ENCODE measurements at regions not wholly inside any gene's neighbourhood (a gene's known extent, or its start where the extent isn't known, plus 50 kb on each side); places are given as distances from the start of the nearest gene placed in this dataset.
"Not testable (repeated sequence)": the region's sequence is repeated elsewhere in the genome, so short reads cannot be mapped to it uniquely, and the experiment has no call there.

DNA sequence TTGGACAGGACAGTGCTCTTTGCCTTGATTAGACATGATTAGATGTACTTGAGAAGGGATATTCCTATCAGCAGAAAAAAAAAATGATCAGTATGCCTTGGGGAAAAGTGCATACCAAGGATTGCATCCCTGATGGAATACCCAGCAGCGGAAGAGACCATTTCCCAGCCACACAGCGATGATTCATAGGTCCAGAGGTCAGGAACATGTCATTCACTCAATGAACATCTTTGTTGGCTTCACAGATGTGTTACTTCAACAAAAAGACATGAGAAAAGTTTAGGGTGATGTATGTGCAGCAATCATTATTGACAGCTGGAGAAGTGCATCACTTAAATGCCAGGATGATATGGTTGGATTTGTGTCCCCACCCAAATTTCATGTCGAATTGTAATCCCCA, 293.5 kb downstream of the ZNF674 start:
- intact Hi-C loops (cut with DNase I): no loop called here
- ATAC-seq (no peak), DNase-seq (ENCODE audit: low spot score) (no peak)

DNA sequence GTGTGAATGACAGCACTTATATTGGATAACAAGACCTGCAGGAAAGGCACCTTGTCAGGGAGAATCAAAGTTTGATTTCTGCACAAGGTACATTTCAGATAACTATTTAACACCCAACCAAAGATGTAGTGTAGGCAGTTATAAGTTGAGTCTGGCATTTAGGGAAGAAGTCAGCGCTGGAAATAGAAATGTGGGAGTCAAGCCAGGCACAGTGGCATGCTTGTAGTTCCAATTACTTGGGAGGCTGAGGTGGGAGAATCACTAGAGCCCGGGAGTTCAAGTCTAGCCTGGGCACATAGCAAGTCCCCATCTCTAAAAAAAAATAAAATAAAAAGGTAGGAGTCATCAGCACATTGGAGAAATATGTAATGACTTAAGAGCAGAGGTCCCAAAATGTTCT, 295.1 kb downstream of the ZNF674 start:
- intact Hi-C loops (cut with DNase I): no loop called here
- ATAC-seq: no peak
- DNase-seq (ENCODE audit: low spot score): no peak

DNA sequence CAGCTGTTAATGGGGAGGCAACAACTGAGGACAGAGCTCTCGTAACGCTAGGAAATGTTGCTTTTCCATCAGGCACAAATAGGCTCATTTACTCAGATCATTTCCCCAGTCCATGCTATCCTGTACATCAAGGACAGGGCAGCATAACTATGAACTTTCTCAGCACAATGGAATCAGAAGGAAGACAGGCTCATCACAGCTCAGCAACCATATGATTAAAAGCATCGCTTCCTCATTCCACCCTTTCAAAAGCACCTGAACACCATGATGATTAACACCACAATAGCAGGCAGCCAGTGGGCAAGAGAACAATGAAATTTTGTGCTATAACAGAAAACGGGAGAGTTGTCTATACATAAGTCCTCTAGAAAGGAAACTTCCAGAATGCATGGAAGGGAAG, 297.8 kb downstream of the ZNF674 start:
- intact Hi-C loops (cut with DNase I): no loop called here
- DNase-seq (ENCODE audit: low spot score) (no peak), ATAC-seq (no peak)

DNA sequence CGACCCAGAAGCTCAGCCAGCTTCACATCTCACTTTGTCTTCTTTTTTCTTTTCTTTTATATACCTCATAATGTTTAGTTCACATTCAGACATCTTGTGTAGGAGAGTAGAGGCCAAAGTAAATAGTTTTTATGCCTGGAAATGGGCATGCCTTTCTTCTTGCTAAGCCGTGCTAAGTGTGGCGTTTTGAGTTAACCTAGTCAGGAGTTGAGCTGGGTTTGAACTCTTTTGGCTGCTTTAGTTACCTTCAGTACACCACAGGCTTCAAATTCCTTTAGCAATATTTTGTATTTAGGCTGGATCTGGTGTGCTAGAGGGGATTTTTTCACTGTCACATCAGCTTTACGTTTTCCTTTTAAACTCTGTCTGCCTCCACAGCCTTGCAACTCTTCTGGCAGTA, 300.8 kb downstream of the ZNF674 start:
- DNase-seq (ENCODE audit: low spot score) (no peak), ATAC-seq (no peak)
- intact Hi-C loops (cut with DNase I): no loop called here

DNA sequence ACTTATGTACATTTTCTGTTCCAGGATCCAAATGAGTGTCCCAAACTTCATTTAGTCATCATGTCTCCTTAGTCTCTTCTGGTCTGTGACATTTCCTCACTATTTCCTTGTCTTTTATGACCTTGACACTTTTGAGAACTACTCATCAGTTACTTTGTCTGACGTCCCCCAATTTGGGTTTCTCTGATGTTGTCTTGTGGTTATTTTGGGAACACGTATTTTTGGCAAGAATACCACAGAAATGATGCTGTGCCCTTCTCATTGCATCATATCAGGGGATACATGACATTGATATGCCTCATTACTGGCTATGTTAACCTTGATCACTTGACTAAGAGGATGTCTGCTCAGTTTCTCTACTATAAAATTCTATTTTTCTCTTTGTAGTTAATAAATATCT, 308.8 kb downstream of the ZNF674 start:
- ATAC-seq (no peak), DNase-seq (ENCODE audit: low spot score) (no peak)
- intact Hi-C loops (cut with DNase I): no loop called here

DNA sequence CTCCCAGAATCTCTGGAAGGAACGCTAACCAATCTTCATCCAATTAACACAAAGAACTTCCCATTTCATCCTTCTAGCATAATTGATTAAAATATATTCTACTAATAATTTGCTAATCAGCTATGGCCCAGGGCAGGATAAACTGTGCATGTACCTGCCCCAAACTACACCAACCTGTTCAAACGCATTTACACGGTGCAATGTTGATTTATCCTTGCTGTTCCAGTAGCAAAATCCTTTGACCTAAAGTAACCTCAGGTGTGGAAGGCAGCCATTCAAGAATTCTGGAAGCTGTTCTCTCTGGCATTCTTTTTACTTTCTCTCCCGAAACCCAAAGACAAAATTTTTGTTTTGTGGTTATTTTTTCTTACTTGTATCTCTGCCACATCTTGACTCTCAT, 309.4 kb downstream of the ZNF674 start:
- no peak for ATAC-seq
- intact Hi-C loops (cut with DNase I): no loop called here
- DNase-seq (ENCODE audit: low spot score): no peak

DNA sequence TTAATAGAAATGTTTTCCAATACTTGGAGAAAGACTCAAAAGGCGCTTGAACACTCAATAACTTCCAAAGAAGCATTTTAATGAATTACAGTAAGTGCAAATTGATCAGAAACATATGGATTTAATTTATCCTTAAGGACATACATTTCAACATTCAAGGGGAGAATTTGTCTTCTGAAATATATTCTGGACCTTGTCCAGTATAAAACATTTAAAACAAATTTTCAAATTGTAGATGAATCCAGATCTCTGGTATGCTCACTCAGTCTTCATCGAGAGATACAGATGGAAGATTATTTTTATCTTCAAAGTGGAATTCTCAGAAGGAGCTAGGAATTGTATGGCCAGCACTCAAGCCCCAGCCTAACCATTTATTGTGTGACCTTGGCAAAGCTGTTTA, 310.4 kb downstream of the ZNF674 start:
- ATAC-seq: no peak
- intact Hi-C loops (cut with DNase I): no loop called here
- no peak for DNase-seq (ENCODE audit: low spot score)

DNA sequence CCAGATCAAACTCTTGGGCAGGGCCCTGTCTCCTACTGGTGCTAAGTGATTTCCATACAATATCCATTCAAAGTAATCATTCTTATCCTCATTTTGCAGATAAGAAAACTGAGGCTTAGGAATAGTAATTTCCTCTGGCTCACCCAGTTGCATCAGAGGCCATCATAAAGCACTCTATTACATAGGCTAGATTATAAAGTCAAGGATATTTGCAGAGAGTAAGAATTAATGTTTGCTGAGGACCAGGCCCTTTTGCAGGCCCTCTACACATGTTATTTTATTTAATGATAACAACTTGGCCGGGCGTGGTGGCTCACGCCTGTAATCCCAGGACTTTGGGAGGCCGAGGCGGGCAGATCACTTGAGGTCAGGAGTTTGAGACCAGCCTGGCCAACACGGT, 316.8 kb downstream of the ZNF674 start:
- intact Hi-C loops (cut with DNase I): no loop called here
- no peak for DNase-seq (ENCODE audit: low spot score)
- no peak for ATAC-seq

DNA sequence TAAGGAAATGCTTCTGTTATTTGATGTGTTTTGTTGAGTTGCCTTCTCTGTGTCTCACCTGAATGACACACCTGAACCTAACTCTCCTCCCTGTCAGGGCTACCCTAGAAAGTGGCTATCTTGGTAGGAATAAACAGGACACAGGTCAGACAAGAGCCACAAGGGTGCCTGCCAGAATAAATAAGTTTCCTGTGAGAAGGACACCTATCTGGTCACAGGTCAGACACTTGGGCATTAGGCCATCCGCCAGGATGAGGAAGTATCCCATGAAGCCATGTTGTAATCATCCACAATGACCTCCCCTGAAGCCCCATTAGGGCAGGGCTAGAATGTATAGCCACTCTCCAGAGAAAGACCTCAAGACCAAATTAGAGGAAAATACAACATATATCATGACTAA, 318.8 kb downstream of the ZNF674 start:
- intact Hi-C loops (cut with DNase I): no loop called here
- ATAC-seq: no peak
- DNase-seq (ENCODE audit: low spot score): no peak

DNA sequence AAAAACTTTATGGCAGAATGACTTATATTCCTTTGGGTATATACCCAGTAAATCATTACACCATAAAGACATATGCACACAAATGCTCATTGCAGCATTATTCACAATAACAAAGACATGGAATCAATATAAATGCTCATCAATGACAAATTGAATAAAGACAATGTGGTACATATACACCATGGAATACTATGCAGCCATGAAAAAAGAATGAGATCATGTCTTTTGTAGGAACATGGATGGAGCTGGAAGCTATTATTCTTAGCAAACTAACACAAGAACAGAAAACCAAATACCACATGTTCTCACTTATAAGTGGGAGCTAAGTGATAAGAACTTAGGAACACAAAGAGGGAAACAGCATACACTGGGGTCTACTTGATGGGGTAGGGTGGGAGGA, 321.7 kb downstream of the ZNF674 start:
- intact Hi-C loops (cut with DNase I); ATAC-seq; DNase-seq (ENCODE audit: low spot score): not testable (repeated sequence)

DNA sequence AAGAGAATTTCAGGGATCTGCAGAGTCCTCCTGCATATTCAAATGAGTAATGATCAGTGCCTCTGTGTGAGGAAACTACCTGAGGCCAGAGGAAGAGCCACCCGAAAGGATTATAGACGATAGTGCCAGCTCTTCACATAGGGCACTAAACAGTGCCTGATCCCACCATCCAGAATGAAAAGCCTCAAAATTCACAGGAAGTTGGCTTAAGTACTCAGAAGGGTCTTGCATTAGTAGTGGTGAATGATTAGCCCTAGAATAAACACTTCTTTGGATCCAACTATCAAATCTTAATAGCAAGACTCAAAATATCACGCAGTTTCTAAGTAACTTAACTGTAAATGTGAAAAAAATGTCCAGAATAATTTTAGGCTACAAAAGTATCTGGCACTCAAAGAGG, 324.4 kb downstream of the ZNF674 start:
- ATAC-seq (no peak), DNase-seq (ENCODE audit: low spot score) (no peak)
- intact Hi-C loops (cut with DNase I): no loop called here

DNA sequence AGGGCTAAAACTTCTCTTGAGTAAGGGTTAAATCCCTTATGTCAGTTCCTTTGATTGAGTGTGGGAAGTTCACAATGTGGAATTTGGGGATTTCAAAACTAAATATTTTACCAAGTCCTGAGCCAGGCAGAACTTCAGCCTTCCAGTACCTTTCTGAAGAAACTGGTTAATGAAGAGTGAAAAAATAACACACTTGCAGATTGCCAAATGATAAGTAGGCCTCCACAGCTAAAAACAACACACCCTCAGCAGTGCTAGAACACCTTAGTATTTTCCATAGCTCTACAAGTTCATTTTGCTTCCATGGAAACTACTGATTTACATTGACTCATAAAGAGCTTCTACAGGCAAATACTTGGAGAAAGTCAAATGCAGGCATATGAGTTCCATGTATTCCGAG, 326.8 kb downstream of the ZNF674 start:
- no peak for ATAC-seq
- DNase-seq (ENCODE audit: low spot score): no peak
- intact Hi-C loops (cut with DNase I): no loop called here

DNA sequence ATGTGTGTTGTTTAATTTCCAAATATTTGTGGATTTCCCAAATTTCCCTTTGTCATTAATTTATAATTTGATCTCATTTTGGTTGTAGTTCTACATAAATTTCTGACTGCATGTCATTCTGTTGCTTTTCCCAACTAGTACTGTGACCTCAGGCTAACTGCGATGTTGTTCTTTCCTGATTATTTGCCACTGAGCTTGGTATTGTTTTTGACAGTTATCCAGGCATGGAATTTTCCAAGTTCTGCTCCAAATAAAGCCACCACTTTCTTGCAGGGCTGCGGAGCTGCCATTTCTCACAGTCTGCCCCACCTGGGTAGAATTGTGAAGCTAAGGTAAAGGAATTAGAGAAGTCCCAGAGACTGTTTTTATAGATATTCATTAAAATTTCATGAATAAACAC, 328.8 kb downstream of the ZNF674 start:
- intact Hi-C loops (cut with DNase I): no loop called here
- no peak for DNase-seq (ENCODE audit: low spot score)
- no peak for ATAC-seq

DNA sequence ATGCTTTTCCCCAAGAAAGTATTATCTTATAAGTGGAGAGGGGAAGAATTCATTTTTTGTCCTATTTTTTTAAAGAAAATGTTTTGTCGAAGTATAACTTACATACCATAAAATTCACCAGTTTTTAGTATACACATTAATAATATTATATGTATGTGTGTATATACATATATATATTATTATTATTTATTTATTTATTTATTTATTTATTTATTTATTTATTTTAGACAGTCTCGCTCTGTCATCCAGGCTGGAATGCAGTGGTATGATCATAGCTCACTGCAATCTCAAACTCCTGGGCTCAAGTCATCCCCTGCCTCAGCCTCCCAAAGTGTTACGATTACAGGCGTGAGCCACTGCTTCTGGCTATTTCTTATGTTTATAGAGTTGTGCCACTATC, 334.1 kb downstream of the ZNF674 start:
- intact Hi-C loops (cut with DNase I): no loop called here
- no peak for DNase-seq (ENCODE audit: low spot score)
- no peak for ATAC-seq

DNA sequence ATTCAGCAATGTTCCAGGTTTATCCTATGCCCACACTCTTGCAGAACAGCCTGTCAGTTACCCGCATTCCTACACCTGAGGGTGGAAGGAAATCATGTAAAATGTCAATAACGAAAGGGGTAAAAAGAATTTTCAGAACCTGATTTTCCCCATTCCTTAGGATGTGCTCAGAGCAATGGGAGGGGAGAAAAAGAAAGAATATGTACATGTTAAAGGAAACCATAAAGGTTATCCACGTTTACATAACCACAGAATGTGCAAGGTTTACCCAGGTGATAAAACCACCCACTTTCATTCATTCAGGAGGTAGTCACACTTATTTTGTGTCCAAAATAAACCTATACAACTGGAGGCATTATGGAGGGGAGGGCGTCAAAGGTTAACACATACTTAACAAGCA, 335.5 kb downstream of the ZNF674 start:
- intact Hi-C loops (cut with DNase I): no loop called here
- no peak for DNase-seq (ENCODE audit: low spot score)
- ATAC-seq: no peak

DNA sequence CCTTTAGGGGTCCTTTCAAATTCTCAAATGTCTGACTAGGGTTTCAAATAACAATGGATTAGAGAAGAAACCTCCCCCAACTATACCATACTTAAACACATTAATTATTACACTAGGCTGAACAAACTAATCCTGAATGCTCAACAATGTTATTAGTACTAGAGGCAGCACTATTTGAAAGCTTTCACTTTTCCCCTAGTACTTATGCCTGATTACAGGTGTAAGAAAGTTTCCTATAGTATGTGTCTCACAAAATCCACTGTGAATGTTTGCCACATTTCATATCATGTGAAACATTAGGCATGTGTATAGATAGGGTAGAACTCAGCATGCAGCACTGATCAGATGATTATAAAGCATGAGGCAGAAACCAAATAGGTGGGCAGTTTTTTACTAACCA, 336.2 kb downstream of the ZNF674 start:
- intact Hi-C loops (cut with DNase I): no loop called here
- no peak for ATAC-seq
- no peak for DNase-seq (ENCODE audit: low spot score)

DNA sequence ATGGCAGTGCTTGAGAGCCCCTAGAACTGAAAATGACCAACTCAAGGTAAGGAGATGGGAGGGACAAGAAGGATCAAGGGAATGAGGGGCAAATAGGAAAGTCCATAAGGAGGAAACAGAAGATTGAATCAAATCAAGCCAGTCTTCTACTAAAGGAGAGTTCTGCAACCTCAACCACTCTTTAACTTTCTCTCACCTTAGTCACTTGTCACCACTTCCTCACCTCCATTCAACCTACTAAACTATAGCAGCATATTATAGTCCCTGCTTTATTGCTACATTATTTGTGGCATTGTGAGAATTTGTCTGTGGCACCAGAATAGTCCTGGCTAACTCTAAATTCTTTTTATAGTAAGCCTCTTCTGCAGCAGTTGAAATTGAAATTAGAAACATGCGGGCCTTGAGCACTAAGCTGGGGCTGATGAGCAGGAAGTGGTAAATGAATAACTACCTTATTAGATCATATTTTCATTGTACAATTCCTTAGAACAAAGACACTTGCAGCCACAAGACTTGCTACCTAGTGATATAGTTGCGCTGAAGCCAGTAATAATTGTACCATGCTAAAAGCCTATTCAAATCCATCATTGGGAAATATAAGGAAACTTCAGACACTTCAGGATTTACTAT, 336.9 kb downstream of the ZNF674 start:
- DNase-seq (ENCODE audit: low spot score) (no peak), ATAC-seq (no peak)
- intact Hi-C loops (cut with DNase I): no loop called here

DNA sequence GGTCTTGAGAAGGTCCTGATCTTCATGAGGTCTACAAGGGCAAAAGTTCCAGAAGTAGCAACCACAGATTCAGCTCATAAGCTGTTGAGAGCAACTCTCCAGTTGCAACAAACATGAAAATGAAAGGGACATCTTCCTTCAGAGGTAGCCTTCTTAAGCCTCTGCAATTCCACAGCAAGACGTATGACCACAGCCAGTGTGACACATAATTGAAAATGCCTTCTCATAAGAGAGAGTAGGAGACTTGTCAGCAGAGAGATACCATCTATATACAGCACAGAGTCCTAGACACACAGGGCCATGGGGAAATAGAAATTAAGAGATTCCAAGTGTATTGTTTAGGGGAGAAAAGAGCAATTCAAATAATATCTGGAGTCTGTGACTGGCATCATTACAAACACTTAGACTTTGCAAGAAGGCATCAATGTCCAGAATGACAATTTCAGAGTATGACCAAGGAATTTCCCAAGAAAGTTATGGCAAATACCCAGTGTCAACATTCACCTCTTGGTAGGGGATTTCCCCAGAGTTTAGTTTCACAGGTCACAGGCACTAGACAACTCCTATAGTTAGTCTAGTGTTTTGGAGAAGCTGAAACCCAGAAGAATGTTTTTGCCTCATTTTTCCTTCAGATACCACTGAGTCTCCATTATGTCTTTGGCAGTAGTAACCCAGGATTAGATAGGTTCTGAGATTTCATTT, 340.3 kb downstream of the ZNF674 start:
- no peak for ATAC-seq
- intact Hi-C loops (cut with DNase I): no loop called here

DNA sequence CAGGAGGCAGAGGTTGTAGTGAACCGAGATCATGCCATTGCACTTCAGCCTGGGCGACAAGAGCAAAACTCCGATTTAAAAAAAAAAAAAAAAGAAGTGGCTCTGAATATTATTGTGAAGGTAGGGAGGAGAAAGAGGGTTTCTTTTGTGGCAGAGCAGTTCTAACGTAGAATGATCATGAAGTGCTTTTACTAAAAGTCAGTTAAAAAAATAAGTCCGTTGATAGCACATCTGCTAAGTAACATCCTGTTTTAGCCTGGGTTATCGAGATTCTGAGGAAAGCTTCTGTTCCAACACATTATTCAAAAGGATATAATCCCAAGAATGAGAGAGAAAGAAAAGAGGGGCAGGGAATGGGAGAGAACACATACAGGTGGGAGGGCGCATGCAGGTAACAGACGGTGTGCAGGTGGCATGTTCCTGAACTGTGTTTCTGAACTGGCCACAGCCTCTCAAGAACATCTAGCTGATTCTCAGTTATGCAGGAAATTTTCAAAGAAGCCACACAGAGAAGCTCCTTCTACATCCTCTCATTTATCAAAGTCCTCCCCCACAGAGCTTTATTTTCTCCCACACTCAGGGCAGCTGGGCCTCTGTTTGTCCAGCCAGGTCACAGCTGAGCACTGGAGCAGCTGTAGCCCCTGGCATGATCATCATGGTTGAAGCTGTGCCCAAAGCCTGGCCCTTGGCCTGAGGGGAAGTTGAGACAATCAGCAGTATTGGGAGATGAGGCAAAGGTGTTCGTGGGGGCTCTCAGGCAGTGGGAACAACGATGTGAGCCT, 342.3 kb downstream of the ZNF674 start:
- intact Hi-C loops (cut with DNase I): no loop called here
- ATAC-seq (no peak), DNase-seq (ENCODE audit: low spot score) (no peak)

More for the DNA sequence above, 340.3 kb downstream of the ZNF674 start:
- DNase-seq (ENCODE audit: low spot score): no peak

DNA sequence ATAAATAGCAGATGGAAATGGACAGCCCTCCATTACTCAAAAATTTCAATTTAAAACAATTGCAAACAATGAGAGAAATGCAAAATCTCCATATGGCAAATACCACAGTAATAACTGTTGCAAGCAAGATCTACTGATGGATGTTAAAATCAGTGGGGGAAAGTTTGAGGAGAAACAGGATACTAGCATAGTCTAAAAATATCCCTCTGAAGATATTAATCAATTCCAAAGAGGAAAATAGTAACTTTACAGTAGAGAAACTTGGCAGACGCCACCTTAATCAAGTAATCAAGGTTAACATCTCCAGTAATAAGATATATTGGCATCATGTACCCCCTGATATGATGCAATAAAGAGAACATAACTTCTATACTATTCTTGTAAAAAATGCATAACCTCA, 344.8 kb downstream of the ZNF674 start:
- no peak for ATAC-seq
- intact Hi-C loops (cut with DNase I): no loop called here
- DNase-seq (ENCODE audit: low spot score): no peak

Data from sciatic nerve (tissue), 2 donors.